Spleen (tissue), 11 donors: ENCODE measurements at regions not wholly inside any gene's neighbourhood (a gene's known extent, or its start where the extent isn't known, plus 50 kb on each side); places are given as distances from the start of the nearest gene placed in this dataset.

Experiments
- DNase-seq: peaks from one replicate; pipeline ENCODE4 v3.0.0-alpha.2; 2020
- H3K27ac ChIP-seq, 8 donors: fragments of 200-600 bp; sonication (generic) in 7 of 8; 1 replicate in 4 of 8; 2 replicates in 4 of 8; pipeline versions ENCODE4 v1.5.0 to v1.8.0; 2016 to 2021; ENCODE audit warnings: inconsistent platforms in 4 of 8, mild to moderate bottlenecking in 4 of 8, moderate library complexity in 1 of 8
- H3K27me3 ChIP-seq, 7 donors: fragments of 200-600 bp; sonication (generic) in 6 of 7; replicated peaks in 1 of 7; 1 replicate in 4 of 7; 2 replicates in 3 of 7; pipeline versions ENCODE4 v1.5.0 to v1.8.0; 2016 to 2021; ENCODE audit warnings: inconsistent platforms in 3 of 7, mild to moderate bottlenecking in 1 of 7
- H3K36me3 ChIP-seq, 6 donors: fragments of 200-600 bp; sonication (generic) in 5 of 6; 1 replicate in 4 of 6; 2 replicates in 2 of 6; pipeline versions ENCODE4 v1.5.0 to v1.8.0; 2016 to 2021; ENCODE audit warnings: inconsistent platforms in 2 of 6
- H3K4me1 ChIP-seq, 6 donors: fragments of 200-600 bp; sonication (generic) in 5 of 6; 1 replicate in 3 of 6; 2 replicates in 3 of 6; pipeline versions ENCODE4 v1.5.0 to v1.8.0; 2016 to 2021; ENCODE audit warnings: inconsistent platforms in 3 of 6
- H3K4me3 ChIP-seq, 8 donors: fragments of 200-600 bp; sonication (generic) in 7 of 8; 1 replicate in 4 of 8; 2 replicates in 4 of 8; pipeline versions ENCODE4 v1.5.0 to v1.8.0; 2016 to 2021; ENCODE audit warnings: inconsistent platforms in 4 of 8, mild to moderate bottlenecking in 4 of 8, moderate library complexity in 2 of 8
- H3K9me3 ChIP-seq, 8 donors: fragments of 200-600 bp; sonication (generic) in 7 of 8; 1 replicate in 4 of 8; 2 replicates in 4 of 8; pipeline versions ENCODE4 v1.5.0 to v1.8.0; 2016 to 2021; ENCODE audit warnings: inconsistent platforms in 4 of 8
- POLR2A ChIP-seq, 3 donors: fragments of 450-650 bp; IDR thresholded peaks; one replicate each; pipeline ENCODE4 v1.5.1; 2017; ENCODE audit warnings: antibody characterized with exemption in 3 of 3, mild to moderate bottlenecking in 1 of 3
- POLR2AphosphoS5 ChIP-seq, 3 donors: sonication (generic); formaldehyde crosslinking; IDR thresholded peaks; one replicate each; pipeline ENCODE4 v1.5.1; 2017; ENCODE audit warnings: antibody characterized with exemption in 3 of 3
- WGBS, 5 donors: extraction: QIAGEN DNeasy Blood & Tissue Kit in 3 of 5; methylation state at CpG; one replicate each; pipeline versions ENCODE4 v1.1.5 to v1.1.7; 2013 to 2018; 5-methylcytosine and 5-hydroxymethylcytosine counted together
- intact Hi-C: fragments of 100-400 bp; cut with DNase I; formaldehyde crosslinking; loops from one replicate; pipeline ENCODE4 v1.15.0; 2023; ENCODE audit warnings: low total_unique reads
- TF ChIP-seq, protein P1 (sequence below), 11 experiments: fragments of 200-600 bp in 7 of 11; fragments of 450-650 bp in 4 of 11; sonication (generic) in 4 of 11; IDR thresholded peaks in 8 of 11; conservative IDR thresholded peaks in 3 of 11; 1 replicate in 7 of 11; 2 replicates in 4 of 11; pipeline versions ENCODE4 v1.4.0 to v1.8.0; 2016 to 2021; ENCODE audit warnings: antibody characterized with exemption in 11 of 11, inconsistent platforms in 4 of 11, mild to moderate bottlenecking in 1 of 11
- donor health status: healthy with polysubstance abuse.
- donor health status: DM: no; HTN: no; CAD: no; lungs with moderate emphysema.
- donor health status: DM: no; HTN: no; CAD: no.
- donor health status: Bipolar disorder and iron deficiency.
- donor health status: healthy.
- donor health status: DM: no; HTN: no; CAD: no.
- donor health status: DM: yes; HTN: yes; CAD: no.

DNA sequence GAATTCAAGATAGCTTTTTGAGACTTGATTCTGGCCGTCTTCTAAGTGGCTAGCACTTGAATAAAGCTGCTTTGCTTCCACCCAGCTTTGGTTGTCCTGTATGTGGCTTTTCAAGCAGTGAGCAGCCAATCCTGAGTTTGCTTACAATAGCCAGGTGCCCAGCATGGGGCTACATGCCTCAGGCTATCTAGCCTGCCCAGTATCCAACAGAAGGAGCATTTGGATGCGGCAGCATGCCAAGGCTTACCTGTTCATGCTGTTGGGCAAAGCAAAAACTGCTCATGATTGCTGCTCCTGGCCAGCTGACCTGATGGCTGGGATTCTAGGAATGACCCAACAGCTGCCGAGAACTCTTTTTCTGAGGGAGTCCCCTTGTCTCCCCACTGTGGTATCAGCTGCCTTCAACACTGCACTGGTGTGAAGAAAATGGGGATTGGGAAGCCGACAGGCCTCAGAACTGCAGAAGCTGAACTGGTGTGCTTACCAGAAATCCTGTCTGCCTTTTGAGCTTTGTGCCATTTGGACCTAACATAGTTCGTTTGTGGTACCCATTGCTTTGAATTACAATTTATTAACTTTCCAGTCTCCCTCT is 618.9 kb upstream of the IGFBP3 start:
- Histone ChIP-seq H3K36me3 (no peaks in the 10 kb centered on the region), H3K27ac (no peak overlapping the region), H3K4me1 (no peaks in the 10 kb centered on the region), H3K9me3 (peaks cover 0 to 8% (median 0%) of the 10 kb centered on the region in 8 donors), H3K4me3 (no peak overlapping the region), H3K27me3 (no peaks in the 10 kb centered on the region)
- intact Hi-C loops, result no loop called here
- no peak for DNase-seq
- 74 to 88% (median 77%) methylated on average over 4 to 5 of the region's 5 CpGs for WGBS, 5 donors
- TF ChIP-seq, protein P1, sequence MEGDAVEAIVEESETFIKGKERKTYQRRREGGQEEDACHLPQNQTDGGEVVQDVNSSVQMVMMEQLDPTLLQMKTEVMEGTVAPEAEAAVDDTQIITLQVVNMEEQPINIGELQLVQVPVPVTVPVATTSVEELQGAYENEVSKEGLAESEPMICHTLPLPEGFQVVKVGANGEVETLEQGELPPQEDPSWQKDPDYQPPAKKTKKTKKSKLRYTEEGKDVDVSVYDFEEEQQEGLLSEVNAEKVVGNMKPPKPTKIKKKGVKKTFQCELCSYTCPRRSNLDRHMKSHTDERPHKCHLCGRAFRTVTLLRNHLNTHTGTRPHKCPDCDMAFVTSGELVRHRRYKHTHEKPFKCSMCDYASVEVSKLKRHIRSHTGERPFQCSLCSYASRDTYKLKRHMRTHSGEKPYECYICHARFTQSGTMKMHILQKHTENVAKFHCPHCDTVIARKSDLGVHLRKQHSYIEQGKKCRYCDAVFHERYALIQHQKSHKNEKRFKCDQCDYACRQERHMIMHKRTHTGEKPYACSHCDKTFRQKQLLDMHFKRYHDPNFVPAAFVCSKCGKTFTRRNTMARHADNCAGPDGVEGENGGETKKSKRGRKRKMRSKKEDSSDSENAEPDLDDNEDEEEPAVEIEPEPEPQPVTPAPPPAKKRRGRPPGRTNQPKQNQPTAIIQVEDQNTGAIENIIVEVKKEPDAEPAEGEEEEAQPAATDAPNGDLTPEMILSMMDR (IDR thresholded peaks at IDR 0.05 in 8 of 11, conservative IDR thresholded peaks at IDR 0.05 in 3 of 11), result no peak
- TF ChIP-seq POLR2A (IDR thresholded peaks at IDR 0.05) (no peak), POLR2AphosphoS5 (IDR thresholded peaks at IDR 0.05) (no peak)

DNA sequence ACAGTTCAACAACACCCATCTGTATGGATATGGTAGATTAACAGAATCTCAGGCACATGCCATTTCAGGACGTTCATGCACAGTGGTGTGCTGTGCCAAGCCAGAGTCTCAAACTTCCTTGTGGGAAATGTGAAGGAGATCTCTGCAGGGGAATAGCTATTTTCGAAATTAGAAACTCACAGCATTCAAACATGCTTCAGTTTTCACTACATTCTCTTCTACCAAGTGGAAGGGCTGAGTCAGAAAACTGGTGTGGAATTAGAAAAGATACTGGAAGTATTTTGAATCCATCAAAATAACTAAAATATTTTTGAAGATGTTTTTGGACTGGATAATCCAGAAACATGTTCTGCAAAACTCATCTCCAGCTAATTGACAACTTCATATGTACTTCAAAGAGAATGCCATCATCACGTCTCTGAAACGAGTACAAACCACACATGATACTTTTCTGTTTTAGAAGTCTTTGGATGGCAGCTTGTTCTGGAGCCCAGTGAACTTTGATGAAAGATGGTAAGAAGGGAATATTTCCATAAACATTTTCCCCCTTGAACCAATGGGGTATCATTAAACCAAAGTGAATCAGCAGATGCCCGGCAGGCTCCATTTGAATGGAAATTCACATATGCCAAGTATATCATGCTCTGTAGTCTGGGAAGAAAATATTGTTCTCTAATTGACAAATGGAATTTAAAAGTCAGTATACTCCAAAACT is 616.3 kb upstream of the IGFBP3 start:
- no peak overlapping the region for H3K27ac ChIP-seq
- no peaks in the 10 kb centered on the region for H3K4me1 ChIP-seq
- peaks cover 0 to 10% (median 0%) of the 10 kb centered on the region in 8 donors for H3K9me3 ChIP-seq
- no peak overlapping the region for H3K4me3 ChIP-seq
- TF ChIP-seq POLR2A (IDR thresholded peaks at IDR 0.05) (no peak), POLR2AphosphoS5 (IDR thresholded peaks at IDR 0.05) (no peak)
- TF ChIP-seq, protein P1 (IDR thresholded peaks at IDR 0.05 in 8 of 11, conservative IDR thresholded peaks at IDR 0.05 in 3 of 11), result no peak
- intact Hi-C loops, result no loop called here
- H3K36me3 ChIP-seq, result no peaks in the 10 kb centered on the region
- no peaks in the 10 kb centered on the region for H3K27me3 ChIP-seq
- no peak for DNase-seq
- 65 to 87% (median 74%) methylated on average over 5 of the region's 5 CpGs for WGBS, 5 donors

DNA sequence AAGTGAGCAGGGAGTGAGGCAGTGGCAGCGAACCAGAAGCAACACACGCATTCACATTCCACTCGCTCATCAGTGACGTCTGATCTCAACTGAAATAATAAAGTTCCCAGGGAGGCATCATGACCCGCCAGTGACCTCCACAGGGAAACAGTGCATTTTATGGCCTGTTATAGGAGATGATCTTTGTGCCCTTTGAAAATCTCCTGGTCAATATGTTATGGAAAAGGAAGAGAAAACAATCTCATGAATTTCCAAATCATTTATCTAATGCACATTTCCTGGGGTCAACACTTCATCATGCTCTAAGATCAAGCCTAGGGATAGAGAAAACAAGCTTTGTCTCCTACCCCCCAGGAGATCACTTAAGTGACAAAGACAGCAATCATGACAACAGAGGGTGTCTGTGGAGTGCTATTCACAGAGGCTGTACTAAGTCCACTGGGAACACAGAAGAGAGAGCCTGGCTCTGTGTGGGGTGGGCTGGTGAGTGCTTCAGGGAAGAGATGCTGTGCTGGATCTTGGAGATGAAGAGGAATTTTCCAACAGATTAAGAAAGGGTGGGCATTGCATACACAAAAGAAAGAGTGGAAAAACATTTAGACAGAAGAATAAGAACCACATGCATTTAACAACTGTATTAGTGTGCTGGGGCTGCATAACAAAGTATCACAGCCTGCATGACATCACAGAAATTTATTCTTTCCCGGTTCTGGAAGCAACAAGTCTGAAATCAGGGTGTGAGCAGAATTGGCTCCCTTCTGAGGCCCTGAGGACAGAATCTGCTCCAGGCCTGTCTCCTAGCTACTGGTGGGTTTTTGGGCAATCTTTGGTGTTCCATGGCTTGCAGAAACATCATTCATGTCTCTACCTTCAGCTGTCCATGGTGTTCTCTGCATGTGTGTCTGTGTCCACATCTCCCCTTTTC is 613.9 kb upstream of the IGFBP3 start:
- no peak for DNase-seq
- Histone ChIP-seq H3K9me3 (peaks cover 0 to 29% (median 2%) of the 10 kb centered on the region in 8 donors), H3K27ac (peak overlapping the region in 3 of 8 donors; percentile 20 to 57 (median 34)), H3K4me3 (no peak overlapping the region), H3K36me3 (no peaks in the 10 kb centered on the region), H3K4me1 (no peaks in the 10 kb centered on the region), H3K27me3 (no peaks in the 10 kb centered on the region)
- intact Hi-C loops, result no loop called here
- WGBS, 5 donors, result 62 to 75% (median 71%) methylated on average over 6 of the region's 6 CpGs
- TF ChIP-seq POLR2AphosphoS5 (IDR thresholded peaks at IDR 0.05) (no peak), POLR2A (IDR thresholded peaks at IDR 0.05) (no peak)
- TF ChIP-seq, protein P1 (IDR thresholded peaks at IDR 0.05 in 8 of 11, conservative IDR thresholded peaks at IDR 0.05 in 3 of 11), result no peak
